ENCODE measurements at regions not wholly inside any gene's neighbourhood (a gene's known extent, or its start where the extent isn't known, plus 50 kb on each side); places are given as distances from the start of the nearest gene placed in this dataset.

DNA sequence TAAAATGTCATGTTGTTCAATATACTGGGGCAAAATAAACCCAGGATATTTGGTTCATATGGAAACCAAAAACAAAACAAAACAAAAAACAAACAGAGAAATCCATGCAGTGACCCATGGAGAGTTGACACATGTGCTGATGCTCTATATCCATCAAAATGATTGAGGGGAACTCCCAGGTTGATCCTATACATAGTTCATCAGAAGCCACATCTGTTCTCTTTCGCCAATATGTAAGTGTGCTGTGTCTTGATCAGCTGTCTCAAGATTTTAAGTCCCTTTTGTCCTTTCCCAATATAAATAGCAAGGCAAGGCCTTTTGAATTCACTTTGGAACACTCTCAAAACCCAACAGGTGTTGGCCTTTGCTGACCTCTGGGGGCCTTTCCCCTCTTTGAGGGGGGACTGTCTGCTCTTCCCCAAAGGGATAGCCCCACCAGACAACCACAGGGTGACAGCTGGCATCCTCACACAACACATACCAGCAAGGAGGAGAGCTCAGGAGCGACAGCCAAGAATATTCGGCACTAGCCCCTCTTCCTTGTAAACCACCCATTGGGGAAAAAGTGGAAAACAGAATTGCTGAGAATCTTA lies 209.4 kb upstream of the CD96 start:
- no peak overlapping the region for H3K4me3 ChIP-seq
- peak overlapping the region in 1 of 11 experiments; percentile 37; a peak in 1 of 22 replicates for H3K27ac ChIP-seq
- H3K4me2 ChIP-seq, result peak overlapping the region in 7 of 11 experiments; percentile 8 to 62 (median 38); a peak in 11 of 22 replicates
- no peaks in the 10 kb centered on the region for H3K36me3 ChIP-seq
- H4K20me1 ChIP-seq, result no peaks in the 10 kb centered on the region
- peaks cover 15 to 47% (median 32%) of the 10 kb centered on the region in 10 experiments for H3K4me1 ChIP-seq
- no peaks in the 10 kb centered on the region for H3K27me3 ChIP-seq
- TF ChIP-seq Cebpa-rat (IDR thresholded peaks at IDR 0.05), result no peak
- H3K9ac ChIP-seq, result no peak overlapping the region
- peaks cover 0 to 24% (median 12%) of the 10 kb centered on the region in 11 experiments; a peak in 12 of 22 replicates for H3K9me3 ChIP-seq (replicated peaks in 1 of 11)

DNA sequence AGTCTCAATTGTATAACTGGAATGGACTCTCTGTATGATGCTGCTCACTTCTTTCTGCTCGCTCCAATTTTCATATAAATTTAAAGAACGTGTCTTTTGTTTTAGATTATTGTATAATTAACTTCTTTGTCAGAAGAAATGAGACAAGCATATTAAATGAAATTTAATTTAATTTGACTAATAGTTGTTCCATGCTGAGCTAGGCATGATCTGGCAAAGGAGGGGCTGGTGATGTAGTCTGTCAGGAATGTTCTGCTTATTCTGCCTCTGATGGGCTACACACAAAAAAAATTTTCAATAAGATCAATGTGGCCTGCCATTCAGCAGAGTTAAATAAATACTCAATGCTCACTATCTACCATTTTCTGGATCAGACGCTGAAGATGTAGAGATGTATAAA lies 208.4 kb upstream of the CD96 start:
- Histone ChIP-seq H3K9me3 (replicated peaks in 1 of 11) (peaks cover 0 to 17% (median 12%) of the 10 kb centered on the region in 11 experiments; a peak in 11 of 22 replicates), H3K9ac (no peak overlapping the region), H3K4me3 (no peak overlapping the region), H3K4me2 (no peak overlapping the region), H3K4me1 (peaks cover 18 to 53% (median 36%) of the 10 kb centered on the region in 10 experiments), H3K36me3 (no peaks in the 10 kb centered on the region), H3K27me3 (no peaks in the 10 kb centered on the region), H3K27ac (no peak overlapping the region), H4K20me1 (no peaks in the 10 kb centered on the region)
- no peak for TF ChIP-seq Cebpa-rat (IDR thresholded peaks at IDR 0.05)

DNA sequence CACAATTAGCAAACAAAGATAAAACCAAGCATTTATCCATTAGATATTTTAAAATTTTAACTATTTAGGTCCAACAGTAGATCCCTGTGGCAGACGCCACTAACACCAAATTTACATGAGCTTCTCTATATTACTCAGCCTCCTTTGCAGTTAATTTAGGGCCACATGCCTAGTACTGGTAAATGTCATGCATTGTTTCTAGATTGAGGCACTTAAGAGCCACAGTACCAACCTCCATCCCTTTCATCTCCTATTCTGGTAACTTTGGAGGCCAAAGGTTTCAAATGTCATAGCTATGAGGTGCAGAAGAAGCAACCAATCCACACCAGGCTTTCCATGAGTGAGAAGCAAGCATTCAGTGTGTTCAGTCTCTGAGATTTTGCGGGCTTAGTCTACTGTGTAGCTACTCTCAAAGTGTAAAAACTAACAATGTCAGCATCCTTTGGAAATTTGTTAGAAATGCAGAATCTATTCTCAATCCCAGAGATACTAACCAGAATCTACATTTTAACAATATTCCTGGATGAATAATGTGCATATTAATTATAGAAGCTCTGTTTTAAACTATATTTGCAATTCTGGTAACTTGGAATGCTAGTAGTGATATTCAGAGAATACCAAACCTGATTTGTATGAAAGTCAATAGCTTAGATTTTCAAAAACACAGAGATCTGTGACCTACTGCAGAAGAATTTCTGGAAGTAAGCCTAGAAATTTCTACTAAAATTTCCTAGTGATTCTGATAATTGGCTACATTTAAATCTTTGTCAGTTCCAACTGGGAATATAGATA lies 206.3 kb upstream of the CD96 start:
- peak overlapping the region in 6 of 11 experiments; percentile 34 to 64 (median 50); a peak in 11 of 22 replicates for H3K4me2 ChIP-seq

DNA sequence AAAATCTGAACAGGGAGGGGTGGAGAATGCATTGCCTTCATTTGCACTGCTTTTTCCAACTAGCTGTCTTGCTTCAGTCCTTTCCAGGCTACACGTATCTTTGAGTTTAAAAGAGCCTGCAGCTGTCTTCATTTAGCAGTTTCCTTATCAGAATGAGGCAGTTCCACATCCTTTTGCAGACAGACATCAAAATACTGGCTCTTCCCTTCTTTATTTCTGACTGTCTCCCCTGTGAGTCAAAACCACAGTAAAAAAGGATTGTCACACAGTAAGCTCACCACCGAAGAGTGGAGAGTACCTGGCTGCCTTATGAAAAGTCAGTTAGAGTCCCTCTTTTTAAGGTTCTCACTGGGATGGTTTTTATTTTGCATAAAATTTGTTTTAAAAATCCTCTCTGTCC lies 205.5 kb upstream of the CD96 start:
- peaks cover 0 to 6% (median 0%) of the 10 kb centered on the region in 11 experiments; a peak in 2 of 22 replicates for H3K36me3 ChIP-seq
- H4K20me1 ChIP-seq, result no peaks in the 10 kb centered on the region
- H3K9ac ChIP-seq, result no peak overlapping the region; a peak in 1 of 22 replicates
- peak overlapping the region in 2 of 11 experiments; percentile 19 to 31; a peak in 2 of 22 replicates for H3K27ac ChIP-seq
- H3K4me3 ChIP-seq, result peak overlapping the region in 1 of 10 experiments; percentile 1; a peak in 2 of 20 replicates
- TF ChIP-seq Cebpa-rat (IDR thresholded peaks at IDR 0.05), result no peak
- H3K9me3 ChIP-seq (replicated peaks in 1 of 11), result peaks cover 17 to 26% (median 20%) of the 10 kb centered on the region in 11 experiments
- H3K4me2 ChIP-seq, result peak overlapping the region; percentile 33 to 64 (median 42); a peak in 20 of 22 replicates
- H3K4me1 ChIP-seq, result peaks cover 18 to 53% (median 36%) of the 10 kb centered on the region in 10 experiments
- no peaks in the 10 kb centered on the region for H3K27me3 ChIP-seq

More for the DNA sequence above, 206.3 kb upstream of the CD96 start:
- Histone ChIP-seq H3K9me3 (replicated peaks in 1 of 11) (peaks cover 9 to 26% (median 17%) of the 10 kb centered on the region in 11 experiments), H3K4me1 (peaks cover 18 to 53% (median 36%) of the 10 kb centered on the region in 10 experiments), H4K20me1 (no peaks in the 10 kb centered on the region), H3K4me3 (no peak overlapping the region), H3K36me3 (peaks cover 0 to 6% (median 0%) of the 10 kb centered on the region in 11 experiments; a peak in 2 of 22 replicates), H3K27ac (peak overlapping the region in 1 of 11 experiments; percentile 13; a peak in 1 of 22 replicates), H3K27me3 (no peaks in the 10 kb centered on the region), H3K9ac (no peak overlapping the region)
- no peak for TF ChIP-seq Cebpa-rat (IDR thresholded peaks at IDR 0.05)

DNA sequence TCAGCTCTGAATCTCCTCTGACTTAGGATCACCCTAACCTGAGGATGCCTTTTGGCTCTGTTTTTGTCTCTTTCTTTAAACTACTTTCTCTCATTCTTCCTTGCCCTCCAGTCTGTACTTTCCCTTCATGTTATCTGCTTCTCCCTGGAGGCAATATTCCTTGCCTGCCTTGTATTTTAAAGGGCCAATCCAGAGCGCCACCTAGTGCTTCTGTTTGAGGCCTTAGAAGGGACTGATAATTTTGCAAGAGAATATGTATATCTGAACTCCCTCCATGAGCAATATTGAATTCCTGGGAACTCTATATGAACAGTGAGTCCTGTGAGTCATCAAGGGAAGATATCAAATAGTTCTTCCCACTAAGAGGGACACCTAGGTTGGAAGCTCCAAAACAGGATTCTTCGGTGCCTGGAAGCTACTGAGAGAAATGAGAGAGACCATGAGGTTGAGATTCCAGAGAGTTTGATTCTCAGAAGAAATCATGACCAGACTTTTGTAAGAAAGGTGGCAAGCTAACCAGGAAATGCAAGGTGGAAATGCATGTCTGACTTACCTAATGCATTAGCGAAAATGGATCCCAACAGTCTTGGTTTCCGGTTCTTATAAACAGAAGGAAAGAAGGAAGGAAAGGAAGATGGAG lies 203.8 kb upstream of the CD96 start:
- Histone ChIP-seq H3K36me3 (peaks cover 0 to 6% (median 0%) of the 10 kb centered on the region in 11 experiments; a peak in 2 of 22 replicates), H3K4me2 (peak overlapping the region in 3 of 11 experiments; percentile 1 to 61 (median 8); a peak in 3 of 22 replicates), H4K20me1 (no peaks in the 10 kb centered on the region), H3K9me3 (replicated peaks in 1 of 11) (peaks cover 19 to 35% (median 28%) of the 10 kb centered on the region in 11 experiments), H3K9ac (no peak overlapping the region), H3K4me3 (no peak overlapping the region), H3K27me3 (no peaks in the 10 kb centered on the region), H3K4me1 (peaks cover 13 to 38% (median 28%) of the 10 kb centered on the region in 10 experiments), H3K27ac (no peak overlapping the region)
- TF ChIP-seq Cebpa-rat (IDR thresholded peaks at IDR 0.05), result no peak

GRCh38 chr3:111339017-111339416 lies 203.0 kb upstream of the CD96 start:
- Histone ChIP-seq H3K36me3 (peaks cover 0 to 6% (median 0%) of the 10 kb centered on the region in 11 experiments; a peak in 2 of 22 replicates), H3K27me3 (no peaks in the 10 kb centered on the region), H3K9ac (no peak overlapping the region), H4K20me1 (no peaks in the 10 kb centered on the region), H3K4me2 (no peak overlapping the region), H3K9me3 (replicated peaks in 1 of 11) (peaks cover 19 to 39% (median 28%) of the 10 kb centered on the region in 11 experiments), H3K4me1 (peaks cover 13 to 37% (median 28%) of the 10 kb centered on the region in 10 experiments), H3K4me3 (no peak overlapping the region), H3K27ac (no peak overlapping the region)
- no peak for TF ChIP-seq Cebpa-rat (IDR thresholded peaks at IDR 0.05)

GRCh38 chr3:111351334-111351733 lies 190.7 kb upstream of the CD96 start:
- Histone ChIP-seq H3K4me1 (no peaks in the 10 kb centered on the region), H3K27ac (no peak overlapping the region), H3K4me3 (no peak overlapping the region), H3K27me3 (no peaks in the 10 kb centered on the region), H3K36me3 (no peaks in the 10 kb centered on the region), H4K20me1 (no peaks in the 10 kb centered on the region), H3K9me3 (replicated peaks in 1 of 11) (peaks cover 6 to 42% (median 34%) of the 10 kb centered on the region in 11 experiments; a peak in 21 of 22 replicates), H3K9ac (no peak overlapping the region), H3K4me2 (no peak overlapping the region)
- TF ChIP-seq Cebpa-rat (IDR thresholded peaks at IDR 0.05), result no peak

DNA sequence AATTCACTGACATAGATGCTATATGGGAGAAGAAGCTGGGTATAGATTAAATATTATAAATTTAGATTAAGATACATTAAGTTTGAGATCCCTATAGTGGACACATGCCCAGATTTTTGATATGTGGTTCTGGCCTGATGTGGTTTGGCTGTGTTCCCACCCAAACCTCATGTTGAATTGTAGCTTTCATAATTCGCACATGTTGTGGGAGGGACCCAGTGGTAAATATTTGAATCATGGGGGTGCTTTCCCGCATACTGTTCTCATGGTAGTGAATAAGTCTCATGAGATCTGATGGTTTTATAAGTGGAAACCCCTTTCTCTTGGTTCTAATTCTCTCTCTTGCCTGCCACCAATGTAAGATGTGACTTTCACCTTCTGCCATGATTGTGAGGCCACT lies 189.4 kb upstream of the CD96 start:
- Histone ChIP-seq H3K4me2 (no peak overlapping the region), H3K4me3 (no peak overlapping the region), H3K9ac (no peak overlapping the region), H3K36me3 (no peaks in the 10 kb centered on the region), H4K20me1 (no peaks in the 10 kb centered on the region), H3K4me1 (no peaks in the 10 kb centered on the region), H3K27me3 (no peaks in the 10 kb centered on the region), H3K9me3 (replicated peaks in 1 of 11) (peaks cover 6 to 36% (median 22%) of the 10 kb centered on the region in 11 experiments; a peak in 20 of 22 replicates), H3K27ac (no peak overlapping the region)
- no peak for TF ChIP-seq Cebpa-rat (IDR thresholded peaks at IDR 0.05)
